GM18873 (cell line): ENCODE measurements at regions not wholly inside any gene's neighbourhood (a gene's known extent, or its start where the extent isn't known, plus 50 kb on each side); places are given as distances from the start of the nearest gene placed in this dataset.

Experiments used
- ATAC-seq: cut with Tn5 transposase; IDR thresholded peaks from one replicate; pipeline ENCODE4 v1.9.1; 2021; ENCODE audit warnings: mild to moderate bottlenecking, moderate library complexity, moderate number of reproducible peaks; ENCODE audit not compliant: unreplicated experiment, low FRiP score

GRCh38 chr11:131284041-131284440 is 86.4 kb upstream of the NTM start:
- ATAC-seq, result no peak

DNA sequence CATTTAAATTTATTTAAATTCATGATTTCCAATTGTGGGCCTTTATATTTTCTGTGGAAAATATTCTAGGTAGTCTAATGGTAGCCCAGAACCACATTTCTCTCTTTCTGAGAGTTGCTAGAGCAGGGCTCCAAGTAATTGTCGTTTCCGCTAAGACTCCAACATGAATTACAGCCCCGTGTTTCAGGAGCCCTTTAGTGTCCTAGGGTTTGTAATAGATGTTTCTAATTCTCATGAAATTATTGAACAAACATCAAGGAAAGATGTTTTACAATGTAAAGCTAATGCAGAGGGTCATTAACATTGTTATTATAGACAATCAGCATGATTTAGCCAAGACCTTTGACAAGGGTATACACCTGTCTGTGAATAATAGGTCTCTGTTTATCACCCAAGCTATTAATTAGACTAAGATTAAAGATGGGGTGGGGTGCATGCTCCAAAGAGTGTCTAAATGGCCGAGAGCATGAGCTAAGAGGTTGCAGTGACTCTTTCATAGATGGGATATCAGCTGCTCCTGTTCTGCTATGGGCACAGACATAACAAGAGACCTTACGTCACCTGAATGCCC is 81.8 kb upstream of the NTM start:
- no peak for ATAC-seq

DNA sequence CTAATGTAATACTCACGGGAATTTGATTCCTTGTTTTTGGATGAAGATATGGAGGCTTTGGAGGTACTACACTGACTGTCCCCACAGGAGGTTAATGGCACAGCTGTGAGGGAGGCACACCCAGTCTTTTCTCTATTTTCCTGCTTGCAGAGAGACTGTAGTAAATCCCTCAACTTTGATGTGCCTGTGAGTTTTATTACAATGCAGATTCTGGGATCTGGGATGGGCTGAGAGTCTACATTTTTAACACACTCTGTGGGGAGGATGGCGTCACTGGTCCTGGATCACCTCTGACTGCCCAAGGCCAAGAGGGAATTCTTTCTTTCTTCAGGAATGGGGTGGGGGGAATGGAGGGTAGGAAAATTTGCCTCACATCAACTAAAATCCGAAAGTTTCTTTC is 80.2 kb upstream of the NTM start:
- no peak for ATAC-seq

DNA sequence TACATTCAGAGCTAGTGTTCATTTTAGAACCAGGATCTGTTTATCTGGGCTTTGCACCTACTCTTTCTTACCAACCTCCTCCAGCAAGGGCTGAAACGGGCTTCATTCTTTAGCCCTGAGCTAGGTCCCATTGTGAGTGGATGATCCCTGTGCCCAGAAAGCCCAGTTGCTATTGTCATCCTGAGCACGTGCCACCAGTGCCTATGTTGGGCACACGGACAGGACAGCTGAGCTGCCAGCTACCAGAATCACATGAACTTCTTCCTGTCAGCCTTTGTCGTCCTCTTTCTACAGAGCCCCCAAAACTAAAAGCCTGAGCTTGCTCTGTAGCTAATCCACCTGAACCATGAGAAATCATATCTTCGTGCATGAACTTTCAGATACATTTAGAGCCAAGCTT is 74.4 kb upstream of the NTM start:
- no peak for ATAC-seq

GRCh38 chr11:131297441-131297840 is 73.0 kb upstream of the NTM start:
- ATAC-seq, result no peak

DNA sequence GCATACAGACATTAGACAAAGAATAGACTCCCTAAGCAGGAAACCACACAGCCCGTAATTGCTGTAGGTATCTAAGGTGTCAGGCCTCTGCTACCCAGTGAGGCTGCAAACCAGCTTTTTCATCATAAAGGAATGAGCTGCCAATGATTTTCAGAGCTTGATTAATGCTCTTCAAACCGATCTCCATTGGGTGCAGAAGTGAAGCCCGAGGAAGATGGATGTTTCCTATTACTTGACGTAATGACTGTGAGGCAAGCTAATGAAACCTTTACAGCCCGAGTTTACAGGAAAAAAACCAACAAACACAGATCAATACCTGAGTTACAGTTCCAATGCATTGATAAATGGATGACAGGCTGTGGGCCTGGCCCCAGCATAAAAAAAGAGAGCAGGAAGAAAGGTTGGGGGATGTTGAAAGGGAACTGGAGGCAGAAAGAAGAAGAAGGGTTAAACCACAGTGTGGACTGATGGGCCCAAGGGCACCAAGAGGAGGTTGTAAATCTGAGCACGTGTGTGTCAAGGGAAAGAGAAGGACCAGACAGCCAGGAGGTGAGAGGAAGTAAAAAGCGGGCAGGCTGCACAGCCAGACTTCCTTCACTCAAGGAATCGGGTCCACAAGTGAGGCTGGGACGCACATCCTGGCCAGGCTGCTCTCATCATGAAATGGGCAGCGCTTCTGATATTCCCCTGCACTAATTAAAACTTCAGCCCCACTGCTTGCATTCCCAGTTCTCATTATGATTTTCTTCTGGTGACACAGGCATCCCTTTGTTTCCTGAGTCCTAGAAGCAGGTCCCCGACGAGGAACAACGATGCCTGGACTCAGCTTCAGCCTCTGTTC is 70.6 kb upstream of the NTM start:
- no peak for ATAC-seq

DNA sequence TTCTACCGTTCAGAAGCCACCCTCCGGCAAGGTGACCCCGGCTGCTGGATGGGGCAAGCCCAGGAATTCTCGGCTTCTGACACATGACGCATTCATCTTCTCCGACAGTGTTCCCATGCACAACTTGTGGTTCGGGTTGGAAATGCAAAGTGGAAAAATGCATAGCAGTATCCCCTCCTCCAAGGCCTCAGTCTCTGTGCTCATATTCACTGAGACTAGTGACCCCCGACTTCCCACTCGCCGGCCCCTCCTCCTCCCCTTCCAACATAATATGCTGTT is 70.0 kb upstream of the NTM start:
- ATAC-seq, result no peak

DNA sequence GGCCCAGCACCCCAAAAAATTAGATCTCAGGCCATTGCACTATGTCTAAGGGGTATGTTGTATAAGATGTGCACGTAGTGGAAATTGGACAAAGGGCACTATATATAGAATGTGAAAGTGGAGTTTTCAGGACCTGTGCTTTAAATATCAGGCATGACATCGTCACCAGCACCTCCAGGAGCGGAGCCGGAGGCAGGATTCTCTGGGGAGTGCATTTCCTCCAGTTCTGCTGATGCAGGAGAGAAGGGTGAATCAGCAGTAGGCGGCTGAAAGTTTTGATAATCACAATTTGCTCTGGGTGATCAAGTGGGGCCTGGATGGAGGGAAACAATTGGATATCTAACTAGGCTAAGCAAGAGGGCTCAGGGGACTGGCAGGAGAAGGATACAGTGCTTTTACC is 69.1 kb upstream of the NTM start:
- no peak for ATAC-seq

DNA sequence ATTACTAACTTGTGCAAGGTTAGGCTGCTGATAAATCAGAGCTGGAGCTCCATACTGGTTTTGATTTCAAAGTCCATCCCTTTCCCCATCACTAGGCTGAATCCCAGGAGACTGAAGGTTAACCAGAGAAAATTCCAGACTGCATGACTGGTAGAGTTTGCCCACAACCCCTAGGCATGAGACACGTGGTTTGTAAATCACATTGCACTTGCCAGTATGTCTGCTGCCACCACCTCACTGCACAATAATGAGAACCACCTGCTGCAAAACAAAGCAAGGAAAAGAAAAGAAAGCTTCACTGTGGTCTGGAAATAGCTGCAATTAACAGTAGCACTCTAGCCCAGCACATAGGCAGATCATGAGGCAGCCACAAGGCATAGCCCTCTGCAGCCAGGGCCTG is 67.6 kb upstream of the NTM start:
- ATAC-seq, result no peak

DNA sequence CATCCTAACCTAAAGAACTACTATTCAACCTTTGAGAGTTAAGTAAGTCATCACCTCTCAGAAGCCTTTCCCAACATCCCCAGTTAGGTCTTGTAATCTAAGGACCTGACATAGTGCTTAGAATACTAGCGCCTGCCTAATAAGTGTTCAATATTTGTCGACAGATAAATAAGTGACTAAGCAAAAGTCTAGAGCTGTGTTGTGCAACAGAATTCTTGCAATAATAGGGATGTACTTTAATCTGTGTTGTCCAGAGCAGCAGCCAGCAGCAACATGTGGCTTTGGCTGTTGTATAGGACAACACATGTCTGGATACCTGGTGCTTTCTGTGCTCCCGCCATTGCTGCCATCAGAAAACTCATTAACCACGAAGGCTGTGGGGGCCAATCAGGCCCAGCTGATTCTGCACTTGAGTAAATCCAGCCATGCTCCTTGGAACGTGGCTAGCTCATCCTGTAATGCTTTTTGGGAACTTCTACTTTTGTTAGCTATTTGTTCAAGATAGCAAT is 66.8 kb upstream of the NTM start:
- ATAC-seq, result no peak

GRCh38 chr11:131305005-131305404 is 65.4 kb upstream of the NTM start:
- no peak for ATAC-seq

DNA sequence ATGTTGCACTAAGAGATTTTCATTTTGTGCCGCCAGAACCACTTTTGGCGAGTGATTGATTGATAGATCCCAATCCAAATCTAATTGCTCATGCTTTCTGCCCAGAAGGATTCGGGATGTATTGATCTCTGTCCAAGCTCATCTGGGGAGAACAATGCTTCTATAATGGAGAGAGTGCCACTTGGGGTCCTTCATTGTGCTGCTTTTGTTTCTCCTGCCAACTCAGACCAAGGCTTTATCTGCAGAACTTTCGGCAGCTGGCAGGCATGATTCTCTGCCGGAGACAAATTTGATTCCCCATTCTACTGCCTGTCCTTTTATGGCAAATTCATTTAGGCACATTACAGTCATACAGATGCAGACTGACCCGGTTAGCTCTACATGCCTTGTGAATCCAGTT is 62.9 kb upstream of the NTM start:
- no peak for ATAC-seq

DNA sequence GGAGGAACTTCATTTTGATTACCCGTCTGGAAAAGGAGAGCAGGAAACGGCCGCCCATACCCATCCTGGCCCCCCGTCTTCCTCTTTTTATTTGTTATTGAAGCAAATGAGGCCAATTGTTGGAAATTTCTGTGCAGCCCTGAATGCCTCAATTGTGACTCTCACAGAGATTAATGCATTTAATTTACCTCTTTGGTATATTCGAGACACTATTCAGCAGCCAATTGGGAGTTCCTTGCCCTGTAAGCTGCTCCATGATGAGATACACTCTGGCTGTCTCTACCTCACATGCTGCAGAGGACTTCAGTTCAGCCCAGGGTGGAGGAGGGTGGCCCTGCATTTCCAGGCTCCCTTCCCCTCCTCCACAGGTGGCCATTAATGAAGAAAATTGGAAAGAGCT is 60.6 kb upstream of the NTM start:
- ATAC-seq, result no peak

GRCh38 chr11:131311776-131312514 is 58.5 kb upstream of the NTM start:
- ATAC-seq, result no peak
